HG03378 (cell line): ENCODE measurements at regions not wholly inside any gene's neighbourhood (a gene's known extent, or its start where the extent isn't known, plus 50 kb on each side); places are given as distances from the start of the nearest gene placed in this dataset.

Experiments used
- ATAC-seq: cut with Tn5 transposase; IDR thresholded peaks from one replicate; pipeline ENCODE4 v1.9.1; 2021; ENCODE audit warnings: mild to moderate bottlenecking, moderate library complexity; ENCODE audit not compliant: unreplicated experiment

GRCh38 chr1:56395776-56396175, 183.6 kb downstream of the PLPP3 start:
- no peak for ATAC-seq

GRCh38 chr1:56394298-56394697, 185.1 kb downstream of the PLPP3 start:
- no peak for ATAC-seq

GRCh38 chr1:56390934-56391731, 188.2 kb downstream of the PLPP3 start:
- no peak for ATAC-seq

- ATAC-seq = no peak
Measured at GRCh38 chr1:56390232-56390867, 189.0 kb downstream of the PLPP3 start.

GRCh38 chr1:56389813-56390212, 189.6 kb downstream of the PLPP3 start:
- no peak for ATAC-seq

GRCh38 chr1:56387071-56387740, 192.2 kb downstream of the PLPP3 start:
- ATAC-seq = no peak

- no peak for ATAC-seq
Measured at GRCh38 chr1:56385314-56385713, 194.0 kb downstream of the PLPP3 start.

- ATAC-seq = no peak
Measured at GRCh38 chr1:56382929-56383328, 196.4 kb downstream of the PLPP3 start.

GRCh38 chr1:56380531-56380930, 198.8 kb downstream of the PLPP3 start:
- ATAC-seq = no peak

GRCh38 chr1:56378341-56379070, 200.9 kb downstream of the PLPP3 start:
- no peak for ATAC-seq

- ATAC-seq = no peak
Measured at GRCh38 chr1:56377431-56377830, 201.9 kb downstream of the PLPP3 start.

- no peak for ATAC-seq
Measured at GRCh38 chr1:56376188-56376984, 203.0 kb downstream of the PLPP3 start.

- no peak for ATAC-seq
Measured at GRCh38 chr1:56375326-56375804, 204.0 kb downstream of the PLPP3 start.

- ATAC-seq = no peak
Measured at GRCh38 chr1:56374026-56374974, 205.1 kb downstream of the PLPP3 start.

- ATAC-seq = no peak
Measured at GRCh38 chr1:56370513-56370912, 208.8 kb downstream of the PLPP3 start.

GRCh38 chr1:56363007-56363770, 216.2 kb downstream of the PLPP3 start:
- no peak for ATAC-seq

GRCh38 chr1:56360021-56360420, 219.3 kb downstream of the PLPP3 start:
- ATAC-seq = no peak

- ATAC-seq = no peak
Measured at GRCh38 chr1:56359056-56359455, 220.3 kb downstream of the PLPP3 start.
